Endothelial cell of umbilical vein (primary cell): ENCODE measurements at regions not wholly inside any gene's neighbourhood (a gene's known extent, or its start where the extent isn't known, plus 50 kb on each side); places are given as distances from the start of the nearest gene placed in this dataset.

ENCODE experiments used
- BruUV-seq: library from RNA; stranded (reverse); fragments of 400-500 nt; replicated peaks from 2 replicates; lab custom pipeline; 2021; lab: Mats Ljungman, UMichigan
- CTCF ChIA-PET: fragments of 300-600, 350-600 bp; sonication (Branson Sonifier 250); formaldehyde crosslinking; loops from one replicate; lab custom pipeline; 2021; ENCODE audit warnings: antibody characterized with exemption, inconsistent platforms; lab: Charles Lee
- POLR2A ChIA-PET: fragments of 300-600, 350-600 bp; sonication (Branson Sonifier 250); formaldehyde crosslinking; loops from one replicate; lab custom pipeline; 2021; ENCODE audit warnings: antibody characterized with exemption, inconsistent platforms; lab: Charles Lee
- DNase-seq: peaks from one replicate; pipeline ENCODE4 v3.0.0-alpha.2; 2011; ENCODE audit warnings: low read depth, low spot score
- FAIRE-seq: peaks from 2 replicates; lab custom pipeline; 2011; peaks lifted over from hg19 to GRCh38; lab: Jason Lieb, UNC
- H2AFZ ChIP-seq: 2 replicates; pipeline ENCODE4 v1.6.0; 2012; ENCODE audit warnings: low read depth, low read length, control low read depth, inconsistent platforms
- H3K27ac ChIP-seq: 2 replicates; pipeline ENCODE4 v1.5.1; 2011; ENCODE audit warnings: low read depth, mild to moderate bottlenecking, control low read depth, low read length, moderate library complexity; ENCODE audit not compliant: insufficient read depth
- H3K27me3 ChIP-seq, 2 experiments: 2 replicates each; pipeline versions ENCODE4 v1.6.0 to v1.6.1; 2011; ENCODE audit warnings: low read length in 2 of 2, mixed read lengths in 1 of 2; ENCODE audit not compliant: control insufficient read depth in 2 of 2, insufficient read depth in 2 of 2
- H3K36me3 ChIP-seq, 2 experiments: 2 replicates in 1 of 2; 3 replicates in 1 of 2; pipeline ENCODE4 v1.5.1; 2011; ENCODE audit warnings: low read length in 2 of 2, mild to moderate bottlenecking in 1 of 2, moderate library complexity in 1 of 2; ENCODE audit not compliant: control insufficient read depth in 2 of 2, insufficient read depth in 2 of 2; ENCODE audit errors: extremely low read depth in 1 of 2
- H3K4me1 ChIP-seq: 3 replicates; pipeline ENCODE4 v1.5.1; 2011; ENCODE audit warnings: mild to moderate bottlenecking, low read length; ENCODE audit not compliant: control insufficient read depth, insufficient read depth; ENCODE audit errors: extremely low read depth
- H3K4me2 ChIP-seq: 2 replicates; pipeline ENCODE4 v1.6.1; 2011; ENCODE audit warnings: low read length, control low read depth, mixed read lengths; ENCODE audit not compliant: insufficient read depth
- H3K4me3 ChIP-seq, 3 experiments: fragments of 200-600 bp in 1 of 3; sonication (generic), shearing (Covaris generic) in 1 of 3; replicated peaks in 1 of 3; 2 replicates each; pipeline ENCODE4 v1.5.1; 2011 to 2016; ENCODE audit warnings: control low read depth in 3 of 3, low read length in 3 of 3, mild to moderate bottlenecking in 2 of 3, inconsistent platforms in 1 of 3, low read depth in 1 of 3, moderate library complexity in 1 of 3; ENCODE audit not compliant: insufficient read depth in 1 of 3
- H3K79me2 ChIP-seq: 2 replicates; pipeline ENCODE4 v1.6.0; 2012; ENCODE audit warnings: low read length, inconsistent platforms; ENCODE audit not compliant: control insufficient read depth, insufficient read depth
- H3K9ac ChIP-seq: replicated peaks from 2 replicates; pipeline ENCODE3; 2011; ENCODE audit warnings: low read length, control low read depth; ENCODE audit not compliant: insufficient read depth; ENCODE audit errors: extremely low read depth
- H3K9me1 ChIP-seq: replicated peaks from 3 replicates; pipeline ENCODE4 v1.6.0; 2011; ENCODE audit warnings: mild to moderate bottlenecking, low read length; ENCODE audit not compliant: control insufficient read depth, insufficient read depth; ENCODE audit errors: extremely low read depth
- H3K9me3 ChIP-seq: replicated peaks from 2 replicates; pipeline ENCODE4 v1.5.1; 2012; ENCODE audit warnings: low read length, inconsistent platforms; ENCODE audit not compliant: control insufficient read depth, insufficient read depth
- H4K20me1 ChIP-seq: replicated peaks from 2 replicates; pipeline ENCODE3; 2011; ENCODE audit warnings: mild to moderate bottlenecking, low read length; ENCODE audit not compliant: control insufficient read depth, insufficient read depth; ENCODE audit errors: extremely low read depth
- EZH2 ChIP-seq: IDR thresholded peaks from 2 replicates; pipeline ENCODE4 v1.6.1; 2012; ENCODE audit warnings: borderline replicate concordance, low read depth, mild to moderate bottlenecking, moderate library complexity, low read length, inconsistent platforms; ENCODE audit not compliant: severe bottlenecking
- FOS ChIP-seq: IDR thresholded peaks from 2 replicates; pipeline ENCODE4 v1.6.1; 2011; ENCODE audit warnings: mild to moderate bottlenecking, low read length, moderate library complexity, borderline replicate concordance; ENCODE audit not compliant: insufficient read depth
- GATA2 ChIP-seq: IDR thresholded peaks from 2 replicates; pipeline ENCODE4 v1.7.0; 2011; ENCODE audit warnings: low read depth, mild to moderate bottlenecking, moderate library complexity, mixed read lengths, low read length; ENCODE audit not compliant: insufficient read length, insufficient read depth
- JUN ChIP-seq: IDR thresholded peaks from 2 replicates; pipeline ENCODE4 v1.6.1; 2011; ENCODE audit warnings: borderline replicate concordance, low read depth; ENCODE audit not compliant: insufficient read length, insufficient read depth
- MYC ChIP-seq: IDR thresholded peaks from one replicate; pipeline ENCODE4 v1.6.1; 2011; ENCODE audit warnings: mild to moderate bottlenecking, low read depth, low read length
- POLR2A ChIP-seq: IDR thresholded peaks from 2 replicates; pipeline ENCODE4 v1.6.1; 2012; ENCODE audit warnings: low read depth, mild to moderate bottlenecking, control low read depth, low read length
- POLR2AphosphoS5 ChIP-seq: IDR thresholded peaks from 2 replicates; pipeline ENCODE4 v1.6.1; 2012; ENCODE audit warnings: low read depth, mild to moderate bottlenecking, control low read depth, low read length, moderate library complexity; ENCODE audit not compliant: insufficient read depth
- dilution Hi-C: fragments of 300-500 bp; cut with MboI; formaldehyde crosslinking; loops from one replicate; pipeline ENCODE4 v1.15.0; 2019; ENCODE audit warnings: low sequenced_read_pairs; ENCODE audit not compliant: extremely low pct_ligation_motif_present
- intact Hi-C: fragments of 100-400 bp; cut with micrococcal nuclease; formaldehyde crosslinking; loops from one replicate; pipeline ENCODE4 v1.10.0; 2022
- TF ChIP-seq, protein P1 (sequence below), 2 donors: IDR thresholded peaks; 1 replicate in 1 of 2; 2 replicates in 1 of 2; pipeline ENCODE4 v1.5.1; 2011; ENCODE audit warnings: low read length in 2 of 2, mild to moderate bottlenecking in 2 of 2, moderate library complexity in 2 of 2, control low read depth in 1 of 2, inconsistent platforms in 1 of 2, low read depth in 1 of 2; ENCODE audit not compliant: insufficient read depth in 1 of 2; ENCODE audit errors: extremely low read depth in 1 of 2
- TF ChIP-seq, protein P2 (sequence below): IDR thresholded peaks from 2 replicates; pipeline ENCODE4 v1.6.1; 2011; ENCODE audit not compliant: insufficient read depth, insufficient read length

DNA sequence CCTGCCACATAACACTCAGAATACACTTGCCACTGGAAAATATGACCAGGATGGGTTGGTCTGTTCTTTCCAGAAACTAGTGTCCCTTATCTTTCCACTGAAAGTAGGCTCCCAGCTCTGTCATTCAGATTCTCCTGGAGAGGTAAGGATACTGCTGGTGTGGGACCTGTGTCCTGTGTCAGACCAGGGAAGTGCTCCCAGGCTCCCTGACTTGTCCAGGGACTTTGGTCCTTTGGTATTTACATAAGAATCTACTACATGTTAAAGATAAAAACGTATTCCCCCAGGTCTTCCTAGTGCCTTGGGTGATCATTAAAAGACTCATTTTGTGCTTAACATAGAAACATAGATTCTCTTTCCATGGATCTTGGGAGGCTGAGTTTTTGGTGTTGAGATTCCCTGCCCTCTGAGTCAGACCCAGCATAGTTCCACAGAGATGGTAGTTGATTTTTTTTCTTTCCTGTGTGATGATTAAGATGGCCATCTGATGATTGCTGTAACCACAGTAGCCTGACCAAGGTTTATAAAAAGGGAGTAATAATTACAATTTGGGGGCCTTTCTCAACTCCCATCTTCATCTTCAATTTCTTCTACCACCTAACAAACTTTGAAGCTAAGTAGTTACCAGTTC, 159.8 kb upstream of the JADE1 start:
- no TSS peak for BruUV-seq
- Histone ChIP-seq H3K4me3 (no peak overlapping the region), H3K4me1 (no peaks in the 10 kb centered on the region), H3K9me1 (no peaks in the 10 kb centered on the region), H2AFZ (no peak overlapping the region), H3K36me3 (no peaks in the 10 kb centered on the region), H3K27me3 (no peaks in the 10 kb centered on the region), H3K9me3 (no peaks in the 10 kb centered on the region), H4K20me1 (no peaks in the 10 kb centered on the region), H3K9ac (no peak overlapping the region), H3K4me2 (no peak overlapping the region), H3K79me2 (no peaks in the 10 kb centered on the region), H3K27ac (no peak overlapping the region)
- ChIA-PET POLR2A (no interaction called here), CTCF (no interaction called here)
- intact Hi-C loops: no loop called here
- DNase-seq (no peak), FAIRE-seq (no peak)
- dilution Hi-C loops: no loop called here
- TF ChIP-seq POLR2A (no peak), EZH2 (no peak), JUN (no peak), POLR2AphosphoS5 (no peak), GATA2 (no peak), FOS (no peak), MYC (no peak)
- TF ChIP-seq, protein P1, sequence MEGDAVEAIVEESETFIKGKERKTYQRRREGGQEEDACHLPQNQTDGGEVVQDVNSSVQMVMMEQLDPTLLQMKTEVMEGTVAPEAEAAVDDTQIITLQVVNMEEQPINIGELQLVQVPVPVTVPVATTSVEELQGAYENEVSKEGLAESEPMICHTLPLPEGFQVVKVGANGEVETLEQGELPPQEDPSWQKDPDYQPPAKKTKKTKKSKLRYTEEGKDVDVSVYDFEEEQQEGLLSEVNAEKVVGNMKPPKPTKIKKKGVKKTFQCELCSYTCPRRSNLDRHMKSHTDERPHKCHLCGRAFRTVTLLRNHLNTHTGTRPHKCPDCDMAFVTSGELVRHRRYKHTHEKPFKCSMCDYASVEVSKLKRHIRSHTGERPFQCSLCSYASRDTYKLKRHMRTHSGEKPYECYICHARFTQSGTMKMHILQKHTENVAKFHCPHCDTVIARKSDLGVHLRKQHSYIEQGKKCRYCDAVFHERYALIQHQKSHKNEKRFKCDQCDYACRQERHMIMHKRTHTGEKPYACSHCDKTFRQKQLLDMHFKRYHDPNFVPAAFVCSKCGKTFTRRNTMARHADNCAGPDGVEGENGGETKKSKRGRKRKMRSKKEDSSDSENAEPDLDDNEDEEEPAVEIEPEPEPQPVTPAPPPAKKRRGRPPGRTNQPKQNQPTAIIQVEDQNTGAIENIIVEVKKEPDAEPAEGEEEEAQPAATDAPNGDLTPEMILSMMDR (IDR thresholded peaks at IDR 0.05; ENCODE audit: extremely low read depth in 1 of 2, insufficient read depth in 1 of 2, low read depth in 1 of 2, low read length in 2 of 2): no peak
- TF ChIP-seq, protein P2, sequence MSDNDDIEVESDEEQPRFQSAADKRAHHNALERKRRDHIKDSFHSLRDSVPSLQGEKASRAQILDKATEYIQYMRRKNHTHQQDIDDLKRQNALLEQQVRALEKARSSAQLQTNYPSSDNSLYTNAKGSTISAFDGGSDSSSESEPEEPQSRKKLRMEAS: no peak
